Middle frontal gyrus (tissue), 1 donor: ENCODE measurements at regions not wholly inside any gene's neighbourhood (a gene's known extent, or its start where the extent isn't known, plus 50 kb on each side); places are given as distances from the start of the nearest gene placed in this dataset.
"Not testable (repeated sequence)": the region's sequence is repeated elsewhere in the genome, so short reads cannot be mapped to it uniquely, and the experiment has no call there.

Source experiments
- DNase-seq: peaks from one replicate; pipeline ENCODE4 v3.0.0-alpha.2; 2015; ENCODE audit warnings: low spot score; ENCODE audit errors: extremely low spot score

DNA sequence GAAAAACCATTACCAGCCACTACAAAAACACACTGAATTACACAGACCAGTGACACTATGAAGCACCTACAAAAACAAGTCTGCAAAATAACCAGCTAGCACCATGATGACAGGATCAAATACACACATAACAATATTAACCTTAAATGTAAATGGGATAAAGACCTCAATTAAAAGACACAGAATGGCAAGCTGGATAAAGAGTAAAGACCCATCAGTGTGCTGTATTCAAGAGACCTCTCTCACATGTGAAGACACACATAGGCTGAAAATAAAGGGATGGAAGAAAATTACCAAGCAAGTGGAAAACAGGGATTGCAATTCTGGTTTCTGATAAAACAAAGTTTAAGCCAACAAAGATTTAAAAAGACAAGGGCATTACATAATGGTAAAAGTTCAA lies 482.7 kb upstream of the MCTP2 start:
- no peak for DNase-seq

DNA sequence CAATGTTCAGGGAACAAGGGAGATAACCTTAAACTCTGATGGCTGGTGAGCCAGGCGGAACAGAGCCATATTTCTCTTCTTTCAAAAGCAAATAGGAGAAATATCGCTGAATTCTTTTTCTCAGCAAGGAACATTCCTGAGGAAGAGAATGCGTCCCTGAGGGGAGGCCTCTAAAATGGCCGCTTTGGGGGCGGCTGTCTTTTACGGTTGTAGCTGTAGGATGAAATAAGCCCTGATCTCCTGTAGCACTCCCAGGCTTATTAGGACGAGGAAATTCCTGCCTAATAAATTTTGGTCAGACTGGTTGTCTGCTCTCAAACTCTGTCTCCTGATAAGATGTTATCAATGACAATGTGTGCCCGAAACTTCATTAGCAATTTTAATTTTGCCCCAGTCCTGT lies 496.4 kb upstream of the MCTP2 start:
- not testable (repeated sequence) for DNase-seq

DNA sequence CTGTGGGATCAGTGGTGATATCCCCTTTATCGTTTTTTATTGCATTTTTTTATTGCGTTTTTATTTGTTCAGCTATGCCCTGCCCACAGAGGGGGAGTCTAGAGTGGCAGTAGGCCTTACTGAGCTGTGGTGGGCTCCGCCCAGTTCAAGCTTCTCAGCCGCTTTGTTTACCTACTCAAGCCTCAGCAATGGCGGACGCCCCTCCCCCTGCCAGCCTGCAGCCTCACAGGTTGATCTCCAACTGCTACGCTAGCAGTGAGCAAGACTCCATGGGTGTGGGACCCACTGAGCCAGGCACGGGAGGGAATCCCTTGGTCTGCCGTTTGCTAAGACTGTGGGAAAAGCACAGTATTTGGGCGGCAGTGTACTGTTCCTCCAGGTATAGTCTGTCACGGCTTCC lies 500.6 kb upstream of the MCTP2 start:
- no peak for DNase-seq

DNA sequence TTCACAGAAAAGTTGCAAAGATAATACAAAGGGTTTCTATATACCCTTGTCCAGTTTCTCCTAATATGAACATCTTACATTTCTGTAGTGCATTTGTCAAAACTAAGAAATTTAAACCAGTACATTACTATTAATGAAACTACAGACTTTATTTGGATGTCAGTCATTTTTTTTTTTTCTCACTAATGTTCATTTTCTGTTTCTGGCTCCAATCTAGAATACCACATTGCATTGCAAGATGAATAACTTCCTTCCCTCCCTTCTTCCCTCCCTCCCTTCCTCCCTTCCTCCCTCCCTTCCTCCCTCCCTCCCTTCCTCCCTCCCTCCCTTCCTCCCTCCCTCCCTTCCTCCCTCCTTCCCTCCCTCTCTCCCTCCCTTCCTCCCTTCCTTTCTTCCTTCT lies 509.2 kb upstream of the MCTP2 start:
- DNase-seq: no peak

DNA sequence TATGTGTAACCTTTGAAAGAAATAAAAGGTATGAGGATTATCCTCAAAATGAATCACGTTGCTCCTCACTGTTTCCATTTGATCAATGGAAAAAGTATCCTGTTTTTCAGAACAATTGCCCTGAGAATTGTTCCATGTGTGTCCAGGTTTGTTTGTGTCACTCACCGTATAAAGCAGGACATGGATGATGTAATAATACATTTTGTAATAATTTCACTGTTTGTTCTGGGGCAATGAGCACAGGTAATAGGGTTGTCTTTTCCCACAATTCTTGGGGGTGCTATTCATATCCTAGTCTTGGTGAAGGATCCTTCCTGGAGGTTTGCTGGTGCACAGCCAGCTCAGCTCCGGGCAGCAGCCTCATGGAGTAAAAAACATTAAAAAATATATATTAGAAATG lies 510.8 kb upstream of the MCTP2 start:
- no peak for DNase-seq

DNA sequence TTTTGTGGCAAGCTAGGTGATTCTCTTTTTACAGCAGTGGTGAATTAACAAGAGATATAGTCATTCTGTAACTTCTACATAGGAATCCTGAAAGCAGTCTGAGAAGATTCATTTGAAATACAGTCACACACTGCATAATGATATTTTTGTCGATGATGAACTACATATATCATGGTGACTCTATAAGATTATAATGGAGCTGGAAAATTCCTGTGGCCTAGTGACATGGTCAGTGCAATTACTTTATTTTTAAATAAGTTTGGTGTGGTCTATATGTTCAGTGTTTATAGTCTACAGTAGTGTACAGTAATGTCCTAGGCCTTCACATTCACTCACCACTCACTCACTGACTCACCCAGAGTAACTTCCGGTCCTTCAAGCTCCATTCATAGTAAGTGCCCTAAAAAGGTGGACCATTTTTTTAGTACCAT lies 511.4 kb upstream of the MCTP2 start:
- no peak for DNase-seq

DNA sequence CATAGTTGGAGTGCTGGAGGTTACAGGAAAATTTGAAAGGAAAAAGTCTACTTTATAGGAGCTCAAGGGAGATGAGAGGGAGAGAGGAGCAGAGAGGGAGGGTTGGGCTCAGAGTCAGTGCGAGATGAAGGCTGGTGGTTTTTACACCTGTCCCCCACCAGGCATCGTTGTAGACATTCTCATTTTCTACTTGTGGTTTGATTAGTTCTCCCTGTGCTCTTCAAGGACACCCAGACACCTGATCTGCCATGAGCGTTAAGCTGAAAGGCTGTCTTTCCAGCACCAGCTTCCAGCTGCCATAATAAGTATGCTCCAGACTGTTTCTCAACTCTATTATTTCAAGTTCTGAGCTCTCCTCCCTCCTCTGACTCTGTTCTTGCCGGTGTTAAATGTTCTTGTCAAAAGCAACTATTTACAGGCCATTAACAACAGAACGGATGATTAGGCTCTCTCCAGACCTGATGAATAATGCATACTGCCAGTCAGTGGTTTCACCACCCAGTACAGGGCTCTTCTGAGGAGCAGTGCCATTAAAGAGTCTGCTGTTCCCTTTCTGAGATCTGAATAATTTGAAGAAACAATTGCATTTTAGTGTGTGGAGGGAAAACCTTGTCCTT lies 514.6 kb upstream of the MCTP2 start:
- no peak for DNase-seq

DNA sequence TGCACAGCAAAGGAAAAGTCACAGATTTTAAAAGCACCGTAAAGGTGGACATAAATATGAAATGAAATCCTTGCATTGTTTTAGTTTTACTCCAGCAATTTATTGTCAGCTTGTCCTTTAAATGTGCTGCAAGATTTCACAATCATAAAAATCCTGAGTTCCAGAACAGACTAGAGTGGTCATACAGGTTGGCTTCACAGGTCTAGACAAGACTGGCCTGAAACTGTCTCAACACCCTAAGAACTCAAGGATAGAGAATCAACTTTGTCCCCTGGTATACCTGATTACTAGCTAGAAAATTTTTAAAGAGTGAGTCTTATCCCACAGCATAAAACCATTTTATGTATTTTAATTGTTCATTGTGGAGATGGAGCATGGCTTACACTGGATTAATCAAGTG lies 521.7 kb upstream of the MCTP2 start:
- DNase-seq: no peak

DNA sequence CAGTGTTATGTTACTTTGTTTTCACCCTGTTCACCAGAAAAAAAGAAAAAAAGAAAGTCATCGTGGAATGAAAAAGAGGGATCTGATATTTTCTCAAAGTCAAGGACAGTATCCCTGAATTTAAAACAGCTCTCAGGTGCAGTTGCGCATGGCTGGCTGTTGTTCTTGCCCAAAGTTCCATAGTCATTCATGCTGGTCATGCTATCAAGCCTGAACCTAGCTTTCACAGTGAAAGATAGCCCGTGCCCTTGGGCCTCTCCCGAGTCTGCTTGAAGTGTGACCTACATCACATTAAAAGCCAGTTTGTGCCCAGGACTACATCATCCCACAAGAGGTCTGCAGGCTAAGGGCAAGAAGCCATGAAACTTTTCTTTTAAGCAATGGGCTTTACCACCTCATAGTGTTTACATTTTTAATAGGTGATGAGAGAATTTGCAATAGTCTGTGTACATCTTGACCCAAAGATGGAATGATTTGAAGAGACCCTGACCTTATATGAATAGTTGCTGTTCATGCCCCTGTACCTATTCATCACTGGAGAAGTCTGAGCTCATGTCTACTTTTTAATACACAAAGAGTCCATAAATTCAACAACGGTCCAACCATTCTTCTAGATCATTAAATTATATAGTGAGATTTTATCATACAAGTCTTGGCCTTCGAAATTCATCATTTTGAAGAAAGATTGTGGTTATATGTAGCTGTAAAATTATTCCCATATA lies 522.5 kb upstream of the MCTP2 start:
- DNase-seq: no peak

DNA sequence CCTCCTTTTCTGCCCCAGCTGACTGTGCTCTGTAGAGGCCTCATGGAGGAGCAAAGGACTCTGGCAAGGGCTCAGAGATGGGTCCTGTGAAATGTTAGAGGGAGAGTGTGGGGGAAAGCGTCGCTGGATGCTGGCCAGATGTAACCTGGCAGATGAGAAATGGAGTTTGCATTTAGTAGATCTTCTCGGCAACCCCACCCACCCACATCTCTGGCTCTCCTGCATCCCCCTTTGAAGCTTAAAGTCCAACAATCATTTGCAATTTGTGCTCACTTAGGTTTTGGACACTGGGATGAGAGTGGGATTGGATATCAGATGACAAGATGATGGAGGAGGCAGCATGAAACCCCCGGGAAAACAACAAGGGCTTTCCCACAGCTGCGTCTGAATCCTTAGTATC lies 523.6 kb upstream of the MCTP2 start:
- no peak for DNase-seq

DNA sequence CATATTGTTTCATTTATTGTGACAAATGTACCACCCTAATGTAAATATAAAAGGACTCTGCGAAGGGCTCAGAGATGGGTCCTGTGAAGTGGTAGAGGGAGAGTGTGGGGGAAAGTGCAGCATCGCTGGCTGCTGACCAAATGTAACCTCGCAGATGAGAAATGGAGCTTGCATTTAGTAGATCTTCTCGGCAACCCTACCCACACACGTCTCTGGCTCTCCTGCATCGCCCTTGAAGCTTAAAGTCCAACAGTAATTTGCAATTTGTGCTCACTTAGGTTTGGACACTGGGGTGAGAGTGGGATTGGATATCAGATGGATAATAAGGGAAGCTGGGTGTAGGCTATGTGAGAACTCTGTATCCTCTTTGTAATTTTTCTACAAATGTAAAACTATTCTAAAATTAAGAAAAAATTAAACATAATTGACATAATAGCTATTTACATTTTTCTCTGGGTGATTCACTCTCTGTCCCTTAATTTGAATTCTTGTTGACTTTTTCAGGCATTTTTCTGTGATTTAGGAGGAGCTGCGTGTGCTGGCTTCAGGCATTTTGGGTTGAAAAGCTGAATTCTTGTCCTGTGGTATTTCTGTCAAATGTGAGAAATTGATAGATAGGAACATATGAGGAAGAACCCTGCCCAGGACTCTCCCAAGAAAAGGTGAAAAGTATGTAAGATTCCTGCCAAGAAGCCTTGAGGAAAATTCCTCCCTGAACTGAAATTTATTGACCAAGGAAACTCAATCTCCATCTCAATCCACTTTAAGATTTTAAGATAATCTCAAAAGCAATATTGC lies 524.7 kb upstream of the MCTP2 start:
- no peak for DNase-seq

DNA sequence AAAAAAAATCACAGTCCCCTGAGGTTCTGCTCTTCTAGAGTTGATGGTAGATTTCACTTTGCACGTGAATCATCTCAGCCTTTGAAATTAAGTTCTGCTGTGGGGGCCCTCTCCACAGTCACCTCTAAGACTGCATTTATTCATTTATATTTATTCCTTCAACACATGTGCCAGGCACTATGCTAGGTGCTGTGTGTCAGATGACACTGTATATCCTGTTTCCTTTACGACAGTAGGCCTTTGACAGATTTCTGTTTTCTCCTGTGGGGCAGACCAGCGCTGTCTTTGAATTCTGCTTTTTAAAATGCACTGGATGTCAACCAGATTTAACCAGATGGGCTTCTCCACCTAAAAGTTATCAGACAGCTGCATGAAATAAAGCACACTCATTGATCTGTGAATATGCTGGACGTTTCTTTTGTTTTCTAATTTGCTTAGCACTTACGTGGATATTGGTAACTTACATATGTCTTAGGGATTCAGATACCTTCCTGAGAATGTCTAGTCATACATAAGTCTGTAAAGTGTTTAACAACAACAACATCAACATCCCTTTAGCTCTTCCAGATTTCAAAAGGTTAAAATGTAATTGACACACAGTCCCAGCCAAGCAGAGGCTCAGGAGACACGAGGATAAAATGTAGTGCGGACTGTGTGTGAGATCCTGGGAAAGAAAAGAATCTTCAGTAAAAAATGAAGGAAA lies 525.5 kb upstream of the MCTP2 start:
- DNase-seq: no peak

DNA sequence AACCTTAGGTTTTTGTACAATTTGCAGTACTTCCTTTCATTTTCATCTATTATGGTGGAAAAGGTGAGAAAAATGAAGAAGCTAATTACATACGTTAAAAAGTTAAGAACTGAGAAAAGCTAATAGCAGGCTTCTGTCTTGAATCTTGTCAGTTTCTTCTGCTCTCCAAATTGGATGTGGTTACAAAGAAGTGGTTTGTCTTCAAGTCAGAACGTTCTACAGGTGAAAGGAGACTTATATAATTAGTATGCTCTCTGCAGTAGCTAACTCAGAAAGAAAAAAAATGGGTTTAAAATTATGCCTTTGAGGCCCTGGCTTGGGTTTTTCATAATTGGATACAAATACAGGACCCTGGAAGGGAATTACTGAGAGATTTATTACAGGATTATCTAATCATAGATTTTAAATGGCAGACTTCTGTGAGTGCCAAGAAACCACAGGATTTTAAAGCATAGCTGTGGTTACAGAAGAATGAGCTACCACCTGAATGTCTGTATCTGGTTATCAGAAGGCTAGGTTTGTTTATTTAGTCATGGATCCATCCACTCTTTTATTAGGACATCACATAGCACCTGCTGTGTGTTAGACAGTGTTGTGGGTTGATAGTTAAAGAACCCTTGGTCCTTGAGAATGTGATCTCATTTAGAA lies 528.1 kb upstream of the MCTP2 start:
- DNase-seq: no peak

DNA sequence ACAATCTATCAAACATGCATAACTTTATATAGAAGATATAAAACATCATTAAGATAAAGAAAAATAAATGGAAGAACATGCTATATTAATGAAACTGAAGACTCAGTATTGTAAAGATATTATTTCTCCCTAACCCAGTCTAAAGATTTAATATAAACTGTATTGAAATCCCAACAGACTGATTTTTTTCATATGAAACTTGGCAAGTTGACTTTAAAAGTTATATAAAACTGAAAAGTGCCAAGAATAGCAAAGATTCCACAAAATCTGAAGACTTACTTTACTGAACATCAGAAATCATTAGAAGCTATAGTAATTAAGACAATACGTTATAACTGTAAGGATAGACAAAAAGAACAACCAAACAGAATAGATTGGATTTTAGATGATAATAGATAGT lies 531.3 kb upstream of the MCTP2 start:
- no peak for DNase-seq

DNA sequence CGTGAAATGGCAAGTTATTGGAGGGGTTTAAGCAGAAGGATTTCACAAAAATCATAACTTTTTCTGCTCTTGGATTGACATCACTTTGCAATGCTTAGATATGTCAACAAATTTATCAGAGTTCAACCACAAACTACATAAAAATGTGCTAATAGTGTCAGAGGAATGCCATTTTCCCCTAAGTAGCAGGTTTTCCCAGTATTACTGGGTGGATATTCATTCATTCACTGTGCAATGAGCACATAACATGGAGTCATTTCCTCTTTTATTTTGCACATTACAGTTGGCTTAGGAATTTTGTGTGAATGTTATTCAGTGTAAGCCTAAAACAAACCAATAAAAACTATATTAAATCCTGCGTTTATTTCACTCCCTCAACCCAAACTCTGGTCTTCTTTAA lies 537.3 kb upstream of the MCTP2 start:
- no peak for DNase-seq

DNA sequence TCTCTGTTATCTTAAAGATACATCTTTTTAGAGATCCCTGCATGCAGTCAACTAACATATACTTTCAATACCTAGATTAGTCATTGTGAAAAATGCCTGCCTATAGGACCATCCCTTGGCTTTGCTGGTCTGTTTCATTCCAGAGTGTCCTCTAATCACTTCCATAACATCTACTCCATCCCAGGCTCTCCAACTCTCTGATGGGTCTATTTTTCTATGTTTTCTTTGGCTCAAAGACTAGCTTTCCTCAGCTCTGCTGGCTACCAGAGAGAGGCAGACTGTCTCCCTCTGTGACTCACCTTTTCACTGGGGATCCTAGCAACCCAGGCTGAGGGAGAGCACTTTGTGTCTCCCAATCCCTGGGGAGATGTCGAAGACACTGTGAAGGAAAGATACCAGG lies 547.7 kb upstream of the MCTP2 start:
- no peak for DNase-seq

DNA sequence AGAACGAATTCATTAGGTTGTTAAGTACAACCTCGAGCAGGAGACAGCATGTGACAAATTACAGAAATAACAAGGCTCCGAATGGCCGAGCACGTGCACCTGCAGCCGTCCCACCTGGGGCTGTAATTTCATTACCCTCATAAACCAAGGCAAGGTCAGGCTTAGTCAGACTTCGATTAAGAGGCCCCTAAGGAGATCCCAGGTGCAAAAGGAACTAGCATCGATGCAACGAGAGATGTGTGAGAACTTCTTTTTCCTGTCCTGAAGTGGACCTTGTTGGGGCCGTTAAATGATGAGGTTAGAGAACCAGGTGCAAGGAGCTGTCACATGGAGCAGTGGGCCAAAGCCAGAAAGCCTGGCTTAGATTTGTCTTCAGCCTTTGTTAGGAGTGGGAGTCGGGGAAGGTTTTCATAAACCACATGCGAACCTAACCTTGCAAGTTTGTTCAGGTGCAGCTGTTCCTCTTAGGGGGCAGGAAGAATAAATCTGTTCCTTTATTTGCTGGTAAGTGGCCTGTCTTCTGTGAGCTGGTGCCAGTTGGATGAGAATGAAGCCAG lies 559.9 kb upstream of the MCTP2 start:
- no peak for DNase-seq

DNA sequence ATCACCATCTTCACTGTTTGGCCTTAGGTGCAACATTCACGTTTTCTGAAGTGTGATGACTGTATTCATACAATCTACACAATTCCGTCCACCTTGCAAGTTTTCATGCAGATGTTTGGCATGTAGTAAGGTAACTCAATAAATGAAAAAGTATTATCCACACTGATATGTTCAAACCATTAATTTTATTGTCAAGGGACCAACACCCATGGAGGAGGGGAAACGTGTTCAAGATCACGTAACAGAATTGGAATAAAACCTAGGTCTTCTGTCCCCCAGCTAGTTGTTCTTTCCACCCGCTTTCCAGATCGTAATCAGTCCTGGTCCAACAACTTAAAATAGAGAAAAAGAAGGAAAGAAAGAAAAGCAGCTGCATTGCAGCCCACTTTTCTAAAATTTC lies 560.4 kb upstream of the MCTP2 start:
- no peak for DNase-seq

DNA sequence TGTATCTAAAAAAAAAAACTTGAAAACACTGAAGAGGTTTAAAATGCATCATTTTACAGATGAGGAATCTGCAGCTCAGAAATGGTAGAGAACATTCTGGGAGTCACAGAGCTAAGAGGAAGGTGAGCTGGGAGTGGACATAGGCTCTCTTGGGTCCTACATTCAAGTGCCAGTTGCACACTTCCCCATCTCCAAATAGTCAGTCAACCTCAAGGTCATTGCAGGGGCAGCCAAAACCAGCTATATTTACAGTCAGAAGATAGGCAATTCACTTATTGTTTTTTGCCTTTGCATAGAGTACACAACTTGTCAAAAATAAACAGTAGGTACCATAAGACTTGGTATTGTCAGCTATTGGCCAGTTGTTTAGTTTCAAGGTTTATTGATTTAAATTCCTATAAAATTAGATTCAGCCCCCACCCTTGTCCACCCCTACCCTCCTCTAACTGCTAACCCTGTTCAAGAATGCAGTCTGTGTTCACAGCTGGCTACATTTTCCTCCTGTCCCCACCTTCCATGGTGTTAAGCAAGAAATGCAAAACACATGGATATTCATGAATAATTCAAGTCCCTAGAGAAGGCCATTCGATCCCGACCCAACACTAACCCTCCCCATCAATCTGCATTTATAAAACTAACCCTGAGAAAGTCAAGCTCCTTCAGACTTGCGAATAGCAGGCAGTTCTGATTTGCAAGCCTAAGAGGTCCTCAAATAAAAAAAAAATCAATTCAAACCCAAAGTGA lies 567.0 kb upstream of the MCTP2 start:
- no peak for DNase-seq

DNA sequence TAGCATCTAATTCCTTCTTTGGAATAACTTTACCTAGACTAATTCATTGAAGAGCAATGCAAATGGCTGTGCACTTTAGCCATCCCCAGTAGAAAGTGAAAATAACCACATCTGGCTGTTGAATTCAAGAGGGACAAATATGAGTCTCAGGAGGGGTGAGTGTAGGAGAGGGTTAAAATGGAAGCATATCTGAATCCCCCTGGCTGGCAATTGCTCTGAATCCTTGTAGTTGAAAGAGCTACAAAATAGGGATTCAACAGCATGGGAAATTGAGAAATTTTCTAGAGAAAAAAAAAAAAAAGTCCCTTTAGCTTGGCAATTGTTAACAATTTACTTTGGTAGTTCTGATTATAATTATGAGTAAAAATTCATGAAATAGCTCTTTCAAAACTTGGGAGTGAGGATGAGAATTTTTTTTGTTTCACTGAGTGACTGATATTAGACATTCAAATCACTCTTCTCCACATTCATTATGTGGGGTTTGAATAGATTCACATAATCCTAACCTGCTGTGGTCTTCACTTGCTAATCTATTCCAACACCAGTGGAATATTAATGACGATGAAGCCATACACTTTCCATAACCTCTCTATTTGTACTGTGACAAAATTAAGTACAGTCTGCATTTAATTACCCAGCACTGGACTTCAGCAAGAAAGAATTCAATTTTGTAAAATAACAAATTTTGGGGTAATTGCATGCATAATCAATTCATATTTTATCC lies 569.0 kb upstream of the MCTP2 start:
- DNase-seq: no peak
